Kidney (tissue), 13 donors: ENCODE measurements at regions not wholly inside any gene's neighbourhood (a gene's known extent, or its start where the extent isn't known, plus 50 kb on each side); places are given as distances from the start of the nearest gene placed in this dataset.

ENCODE experiments used
- DNase-seq, 5 donors: peaks; one replicate each; pipeline ENCODE4 v3.0.0-alpha.2; 2013 to 2020
- FAIRE-seq: peaks from 2 replicates; lab custom pipeline; 2012; peaks lifted over from hg19 to GRCh38; lab: Jason Lieb, UNC
- H3K27ac ChIP-seq, 2 donors: one replicate each; pipeline ENCODE4 v1.7.0; 2013; ENCODE audit warnings: low read depth in 2 of 2, low read length in 2 of 2, inconsistent platforms in 1 of 2
- H3K27me3 ChIP-seq: one replicate; pipeline ENCODE4 v1.7.1; 2013; ENCODE audit warnings: low read length, inconsistent platforms; ENCODE audit not compliant: control insufficient read depth, insufficient read depth
- H3K36me3 ChIP-seq, 3 donors: one replicate each; pipeline versions ENCODE4 v1.7.0 to v1.7.1; 2013; ENCODE audit warnings: low read length in 3 of 3, control low read depth in 1 of 3, inconsistent platforms in 1 of 3; ENCODE audit not compliant: insufficient read depth in 3 of 3, control insufficient read depth in 2 of 3
- H3K4me1 ChIP-seq, 3 donors: one replicate each; pipeline versions ENCODE4 v1.7.0 to v1.7.1; 2013; ENCODE audit warnings: low read length in 3 of 3, inconsistent platforms in 1 of 3, low read depth in 1 of 3; ENCODE audit not compliant: control insufficient read depth in 2 of 3, insufficient read depth in 2 of 3
- H3K4me3 ChIP-seq, 3 donors: one replicate each; pipeline versions ENCODE4 v1.7.0 to v1.8.1; 2013; ENCODE audit warnings: low read length in 3 of 3, control low read depth in 1 of 3, inconsistent platforms in 1 of 3
- H3K9ac ChIP-seq, 3 donors: one replicate each; pipeline versions ENCODE4 v1.7.0 to v1.7.1; 2013; ENCODE audit warnings: low read length in 3 of 3, control low read depth in 1 of 3, inconsistent platforms in 1 of 3
- H3K9me3 ChIP-seq, 3 donors: one replicate each; pipeline versions ENCODE4 v1.7.0 to v1.7.1; 2013; ENCODE audit warnings: low read length in 3 of 3, control low read depth in 1 of 3, inconsistent platforms in 1 of 3; ENCODE audit not compliant: control insufficient read depth in 2 of 3, insufficient read depth in 1 of 3
- intact Hi-C: fragments of 100-400 bp; cut with DNase I; formaldehyde crosslinking; loops from one replicate; pipeline ENCODE4 v1.11.1; 2022
- TF ChIP-seq, protein P1 (sequence below): IDR thresholded peaks from 3 replicates; pipeline ENCODE4 v1.5.1; 2012; ENCODE audit warnings: mild to moderate bottlenecking, moderate library complexity, borderline replicate concordance; ENCODE audit not compliant: insufficient read depth; ENCODE audit errors: extremely low read depth
- donor health status: control.
- donor health status: control.
- donor health status: control.
- donor health status: control.
- donor health status: control.
- donor health status: DM: yes; HTN: yes; CAD: no.
- donor health status: Normal renal cell carcinoma (clear cell type).

DNA sequence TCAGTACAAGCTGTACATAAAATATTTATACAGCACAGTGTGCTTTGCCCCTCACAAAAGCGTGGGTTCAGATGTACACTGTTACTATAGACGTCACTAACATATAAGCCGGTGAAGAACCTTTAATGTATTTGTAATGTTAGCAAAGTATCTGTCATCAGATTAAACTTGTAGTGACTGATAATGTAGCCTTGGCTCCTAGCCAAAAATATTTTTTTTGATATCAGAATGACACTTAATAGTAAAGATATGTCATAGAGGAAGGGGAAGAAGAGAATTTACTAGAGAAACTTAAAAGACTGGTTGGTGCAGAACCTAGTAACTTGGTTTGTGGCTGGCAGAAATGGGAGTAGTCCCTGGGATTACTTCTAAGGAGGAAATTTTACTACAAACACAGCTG lies 258.7 kb upstream of the DMRT1 start:
- H3K27me3 ChIP-seq = no peaks in the 10 kb centered on the region
- H3K9me3 ChIP-seq = no peaks in the 10 kb centered on the region
- no peaks in the 10 kb centered on the region for H3K36me3 ChIP-seq
- no peak overlapping the region for H3K27ac ChIP-seq
- intact Hi-C loops = no loop called here
- DNase-seq (no peak), FAIRE-seq (no peak)
- peaks cover 0 to 16% (median 0%) of the 10 kb centered on the region in 3 donors for H3K4me1 ChIP-seq
- no peak overlapping the region for H3K4me3 ChIP-seq
- TF ChIP-seq, protein P1, sequence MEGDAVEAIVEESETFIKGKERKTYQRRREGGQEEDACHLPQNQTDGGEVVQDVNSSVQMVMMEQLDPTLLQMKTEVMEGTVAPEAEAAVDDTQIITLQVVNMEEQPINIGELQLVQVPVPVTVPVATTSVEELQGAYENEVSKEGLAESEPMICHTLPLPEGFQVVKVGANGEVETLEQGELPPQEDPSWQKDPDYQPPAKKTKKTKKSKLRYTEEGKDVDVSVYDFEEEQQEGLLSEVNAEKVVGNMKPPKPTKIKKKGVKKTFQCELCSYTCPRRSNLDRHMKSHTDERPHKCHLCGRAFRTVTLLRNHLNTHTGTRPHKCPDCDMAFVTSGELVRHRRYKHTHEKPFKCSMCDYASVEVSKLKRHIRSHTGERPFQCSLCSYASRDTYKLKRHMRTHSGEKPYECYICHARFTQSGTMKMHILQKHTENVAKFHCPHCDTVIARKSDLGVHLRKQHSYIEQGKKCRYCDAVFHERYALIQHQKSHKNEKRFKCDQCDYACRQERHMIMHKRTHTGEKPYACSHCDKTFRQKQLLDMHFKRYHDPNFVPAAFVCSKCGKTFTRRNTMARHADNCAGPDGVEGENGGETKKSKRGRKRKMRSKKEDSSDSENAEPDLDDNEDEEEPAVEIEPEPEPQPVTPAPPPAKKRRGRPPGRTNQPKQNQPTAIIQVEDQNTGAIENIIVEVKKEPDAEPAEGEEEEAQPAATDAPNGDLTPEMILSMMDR = no peak
- no peak overlapping the region for H3K9ac ChIP-seq

DNA sequence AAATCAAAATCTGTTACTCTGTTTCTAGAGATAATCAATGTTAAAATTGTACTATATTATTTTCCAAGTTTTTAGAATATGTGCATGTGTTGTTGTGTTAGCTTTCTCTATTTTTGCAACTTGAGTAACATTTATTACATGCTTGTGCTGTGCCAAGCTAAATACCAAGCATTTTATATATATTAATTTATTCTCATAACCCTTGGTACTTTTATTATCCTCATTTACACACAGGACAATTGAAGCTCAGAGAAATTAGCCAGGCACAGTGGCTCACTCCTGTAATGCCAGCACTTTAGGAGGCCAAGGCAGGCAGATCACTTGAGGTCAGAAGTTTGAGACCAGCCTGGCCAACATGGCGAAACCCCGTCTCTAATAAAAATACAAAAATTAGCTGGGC lies 254.0 kb upstream of the DMRT1 start:
- H3K9me3 ChIP-seq = no peaks in the 10 kb centered on the region
- H3K9ac ChIP-seq = no peak overlapping the region
- intact Hi-C loops = no loop called here
- no peaks in the 10 kb centered on the region for H3K27me3 ChIP-seq
- no peak overlapping the region for H3K4me3 ChIP-seq
- H3K4me1 ChIP-seq = peaks cover 0 to 16% (median 10%) of the 10 kb centered on the region in 3 donors
- H3K36me3 ChIP-seq = no peaks in the 10 kb centered on the region
- no peak for FAIRE-seq
- no peak for DNase-seq
- TF ChIP-seq, protein P1 = no peak
- no peak overlapping the region for H3K27ac ChIP-seq

DNA sequence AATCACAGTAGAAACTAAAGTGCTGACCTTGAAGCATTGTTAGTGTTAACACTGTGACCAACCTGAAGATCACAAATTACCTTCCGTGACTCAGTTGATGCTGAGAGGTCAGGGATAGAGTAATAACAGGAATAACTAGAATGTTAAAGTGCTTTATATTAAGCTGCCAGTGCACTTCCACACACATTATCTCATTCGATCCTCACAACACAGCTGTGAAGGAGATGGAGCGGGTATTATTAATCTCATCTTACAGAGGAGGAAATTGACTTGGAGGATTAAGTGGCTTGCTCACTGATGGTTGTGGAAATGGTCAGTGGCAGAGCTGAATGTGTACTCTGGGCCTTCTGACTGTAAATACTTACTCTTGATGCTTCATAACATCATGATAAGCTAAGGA lies 252.5 kb upstream of the DMRT1 start:
- Histone ChIP-seq H3K4me3 (no peak overlapping the region), H3K36me3 (no peaks in the 10 kb centered on the region), H3K27ac (no peak overlapping the region), H3K9ac (no peak overlapping the region), H3K9me3 (no peaks in the 10 kb centered on the region), H3K27me3 (no peaks in the 10 kb centered on the region), H3K4me1 (peaks cover 0 to 16% (median 4%) of the 10 kb centered on the region in 3 donors)
- no peak for DNase-seq
- TF ChIP-seq, protein P1 = no peak
- no peak for FAIRE-seq
- intact Hi-C loops = no loop called here

DNA sequence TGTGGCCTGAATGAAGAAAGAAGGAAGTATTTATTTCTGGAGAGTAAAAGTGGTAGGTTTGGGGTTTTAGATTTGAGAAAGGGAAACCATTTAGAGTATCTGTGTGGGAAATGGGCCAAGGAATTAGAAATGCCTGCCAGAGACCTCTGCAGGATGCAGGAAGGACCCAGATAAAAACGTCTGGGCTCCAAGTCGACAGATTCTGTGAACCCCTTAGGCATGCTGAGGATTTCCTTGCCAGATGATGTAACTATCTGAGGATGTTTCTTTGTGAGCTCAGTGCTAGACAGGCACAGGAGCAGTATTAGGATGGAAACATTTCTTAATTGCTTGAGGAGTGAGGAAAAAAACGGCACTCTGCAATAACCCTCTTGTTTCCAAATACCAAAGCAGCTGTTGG lies 251.8 kb upstream of the DMRT1 start:
- no peak overlapping the region for H3K9ac ChIP-seq

More for the DNA sequence above, 251.8 kb upstream of the DMRT1 start:
- Histone ChIP-seq H3K4me3 (no peak overlapping the region), H3K27me3 (no peaks in the 10 kb centered on the region), H3K27ac (no peak overlapping the region), H3K9me3 (no peaks in the 10 kb centered on the region), H3K4me1 (peaks cover 0 to 16% (median 4%) of the 10 kb centered on the region in 3 donors), H3K36me3 (no peaks in the 10 kb centered on the region)
- no peak for DNase-seq
- no peak for FAIRE-seq
- TF ChIP-seq, protein P1 = no peak
- intact Hi-C loops = no loop called here
